Body of pancreas (tissue), 4 donors: ENCODE measurements at regions not wholly inside any gene's neighbourhood (a gene's known extent, or its start where the extent isn't known, plus 50 kb on each side); places are given as distances from the start of the nearest gene placed in this dataset.
"Not testable (repeated sequence)": the region's sequence is repeated elsewhere in the genome, so short reads cannot be mapped to it uniquely, and the experiment has no call there.

Experiments
- POLR2A ChIP-seq, 3 donors: fragments of 450-650 bp; IDR thresholded peaks; one replicate each; pipeline ENCODE4 v1.6.1; 2016; ENCODE audit warnings: antibody characterized with exemption in 3 of 3, mild to moderate bottlenecking in 2 of 3
- TF ChIP-seq, protein P1 (sequence below), 7 experiments: fragments of 450-650 bp in 4 of 7; fragments of 200-600 bp in 3 of 7; sonication (generic) in 3 of 7; IDR thresholded peaks; one replicate each; pipeline ENCODE4 v1.5.1; 2016 to 2019; ENCODE audit warnings: antibody characterized with exemption in 7 of 7

DNA sequence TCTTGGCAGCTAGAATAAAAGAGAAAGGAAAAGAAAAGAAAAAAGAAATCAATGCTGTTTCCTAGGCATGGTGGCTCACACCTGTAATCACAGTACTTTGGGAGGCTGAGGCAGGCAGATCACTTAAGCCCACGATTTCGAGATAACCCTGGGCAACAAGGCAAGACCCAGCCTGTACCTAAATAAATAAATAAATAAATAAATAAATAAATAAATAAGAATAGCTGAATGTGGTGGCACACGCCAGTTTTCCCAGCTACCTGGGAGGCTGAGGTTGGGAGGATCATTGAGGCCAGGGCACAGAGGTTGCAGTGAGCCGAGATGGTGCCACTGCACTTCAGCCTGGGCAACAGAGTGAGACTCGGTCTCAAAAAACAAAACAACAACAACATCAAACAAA is 705.0 kb upstream of the SEMA3D start:
- TF ChIP-seq, protein P1, sequence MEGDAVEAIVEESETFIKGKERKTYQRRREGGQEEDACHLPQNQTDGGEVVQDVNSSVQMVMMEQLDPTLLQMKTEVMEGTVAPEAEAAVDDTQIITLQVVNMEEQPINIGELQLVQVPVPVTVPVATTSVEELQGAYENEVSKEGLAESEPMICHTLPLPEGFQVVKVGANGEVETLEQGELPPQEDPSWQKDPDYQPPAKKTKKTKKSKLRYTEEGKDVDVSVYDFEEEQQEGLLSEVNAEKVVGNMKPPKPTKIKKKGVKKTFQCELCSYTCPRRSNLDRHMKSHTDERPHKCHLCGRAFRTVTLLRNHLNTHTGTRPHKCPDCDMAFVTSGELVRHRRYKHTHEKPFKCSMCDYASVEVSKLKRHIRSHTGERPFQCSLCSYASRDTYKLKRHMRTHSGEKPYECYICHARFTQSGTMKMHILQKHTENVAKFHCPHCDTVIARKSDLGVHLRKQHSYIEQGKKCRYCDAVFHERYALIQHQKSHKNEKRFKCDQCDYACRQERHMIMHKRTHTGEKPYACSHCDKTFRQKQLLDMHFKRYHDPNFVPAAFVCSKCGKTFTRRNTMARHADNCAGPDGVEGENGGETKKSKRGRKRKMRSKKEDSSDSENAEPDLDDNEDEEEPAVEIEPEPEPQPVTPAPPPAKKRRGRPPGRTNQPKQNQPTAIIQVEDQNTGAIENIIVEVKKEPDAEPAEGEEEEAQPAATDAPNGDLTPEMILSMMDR (IDR thresholded peaks at IDR 0.05): not testable (repeated sequence)
- not testable (repeated sequence) for TF ChIP-seq POLR2A (IDR thresholded peaks at IDR 0.05)
